HepG2 (cell line): ENCODE measurements at regions not wholly inside any gene's neighbourhood (a gene's known extent, or its start where the extent isn't known, plus 50 kb on each side); places are given as distances from the start of the nearest gene placed in this dataset.

ENCODE experiments used
- ATRX ChIP-seq: sonication (generic); formaldehyde crosslinking; IDR thresholded peaks from 2 replicates; pipeline ENCODE4 v1.4.0; 2020; ENCODE audit warnings: missing genetic modification reagents, borderline replicate concordance
- ISL2 ChIP-seq: sonication (generic); formaldehyde crosslinking; IDR thresholded peaks from 2 replicates; pipeline ENCODE4 v1.5.0; 2020; ENCODE audit warnings: missing genetic modification reagents
- MAFF ChIP-seq: IDR thresholded peaks from 2 replicates; pipeline ENCODE4 v1.6.1; 2011; ENCODE audit warnings: low read depth, low read length, improper control_type of control experiment
- NFYC ChIP-seq: IDR thresholded peaks from 2 replicates; pipeline ENCODE4 v1.6.1; 2016; ENCODE audit warnings: missing genetic modification reagents, missing compliant biosample characterization
- ZBED4 ChIP-seq: sonication (generic); formaldehyde crosslinking; IDR thresholded peaks from 2 replicates; pipeline ENCODE4 v1.4.0; 2020; ENCODE audit warnings: missing genetic modification reagents, borderline replicate concordance
- ZNF276 ChIP-seq: sonication (generic); formaldehyde crosslinking; IDR thresholded peaks from 2 replicates; pipeline ENCODE4 v1.4.0; 2020; ENCODE audit warnings: mild to moderate bottlenecking, low read depth, missing genetic modification reagents
- ZNF629 ChIP-seq: sonication (generic); formaldehyde crosslinking; conservative IDR thresholded peaks from 2 replicates; pipeline ENCODE4 v1.5.0; 2020; ENCODE audit warnings: missing genetic modification reagents
- ZNF652 ChIP-seq: IDR thresholded peaks from 2 replicates; pipeline ENCODE4 v1.6.1; 2016; ENCODE audit warnings: low read depth, borderline replicate concordance
- TF ChIP-seq, protein P1 (sequence below): sonication (generic); formaldehyde crosslinking; IDR thresholded peaks from one replicate; pipeline ENCODE4 v1.5.1; 2020; ENCODE audit warnings: mild to moderate bottlenecking, missing genetic modification reagents; ENCODE audit errors: not compliant biosample characterization
- TF ChIP-seq, protein P2 (sequence below): sonication (generic); formaldehyde crosslinking; conservative IDR thresholded peaks from 2 replicates; pipeline ENCODE4 v1.4.0; 2020; ENCODE audit warnings: missing genetic modification reagents
- TF ChIP-seq, protein P3 (sequence below): sonication (generic); formaldehyde crosslinking; IDR thresholded peaks from 2 replicates; pipeline ENCODE4 v1.5.0; 2020; ENCODE audit warnings: missing genetic modification reagents

- TF ChIP-seq, protein P1, sequence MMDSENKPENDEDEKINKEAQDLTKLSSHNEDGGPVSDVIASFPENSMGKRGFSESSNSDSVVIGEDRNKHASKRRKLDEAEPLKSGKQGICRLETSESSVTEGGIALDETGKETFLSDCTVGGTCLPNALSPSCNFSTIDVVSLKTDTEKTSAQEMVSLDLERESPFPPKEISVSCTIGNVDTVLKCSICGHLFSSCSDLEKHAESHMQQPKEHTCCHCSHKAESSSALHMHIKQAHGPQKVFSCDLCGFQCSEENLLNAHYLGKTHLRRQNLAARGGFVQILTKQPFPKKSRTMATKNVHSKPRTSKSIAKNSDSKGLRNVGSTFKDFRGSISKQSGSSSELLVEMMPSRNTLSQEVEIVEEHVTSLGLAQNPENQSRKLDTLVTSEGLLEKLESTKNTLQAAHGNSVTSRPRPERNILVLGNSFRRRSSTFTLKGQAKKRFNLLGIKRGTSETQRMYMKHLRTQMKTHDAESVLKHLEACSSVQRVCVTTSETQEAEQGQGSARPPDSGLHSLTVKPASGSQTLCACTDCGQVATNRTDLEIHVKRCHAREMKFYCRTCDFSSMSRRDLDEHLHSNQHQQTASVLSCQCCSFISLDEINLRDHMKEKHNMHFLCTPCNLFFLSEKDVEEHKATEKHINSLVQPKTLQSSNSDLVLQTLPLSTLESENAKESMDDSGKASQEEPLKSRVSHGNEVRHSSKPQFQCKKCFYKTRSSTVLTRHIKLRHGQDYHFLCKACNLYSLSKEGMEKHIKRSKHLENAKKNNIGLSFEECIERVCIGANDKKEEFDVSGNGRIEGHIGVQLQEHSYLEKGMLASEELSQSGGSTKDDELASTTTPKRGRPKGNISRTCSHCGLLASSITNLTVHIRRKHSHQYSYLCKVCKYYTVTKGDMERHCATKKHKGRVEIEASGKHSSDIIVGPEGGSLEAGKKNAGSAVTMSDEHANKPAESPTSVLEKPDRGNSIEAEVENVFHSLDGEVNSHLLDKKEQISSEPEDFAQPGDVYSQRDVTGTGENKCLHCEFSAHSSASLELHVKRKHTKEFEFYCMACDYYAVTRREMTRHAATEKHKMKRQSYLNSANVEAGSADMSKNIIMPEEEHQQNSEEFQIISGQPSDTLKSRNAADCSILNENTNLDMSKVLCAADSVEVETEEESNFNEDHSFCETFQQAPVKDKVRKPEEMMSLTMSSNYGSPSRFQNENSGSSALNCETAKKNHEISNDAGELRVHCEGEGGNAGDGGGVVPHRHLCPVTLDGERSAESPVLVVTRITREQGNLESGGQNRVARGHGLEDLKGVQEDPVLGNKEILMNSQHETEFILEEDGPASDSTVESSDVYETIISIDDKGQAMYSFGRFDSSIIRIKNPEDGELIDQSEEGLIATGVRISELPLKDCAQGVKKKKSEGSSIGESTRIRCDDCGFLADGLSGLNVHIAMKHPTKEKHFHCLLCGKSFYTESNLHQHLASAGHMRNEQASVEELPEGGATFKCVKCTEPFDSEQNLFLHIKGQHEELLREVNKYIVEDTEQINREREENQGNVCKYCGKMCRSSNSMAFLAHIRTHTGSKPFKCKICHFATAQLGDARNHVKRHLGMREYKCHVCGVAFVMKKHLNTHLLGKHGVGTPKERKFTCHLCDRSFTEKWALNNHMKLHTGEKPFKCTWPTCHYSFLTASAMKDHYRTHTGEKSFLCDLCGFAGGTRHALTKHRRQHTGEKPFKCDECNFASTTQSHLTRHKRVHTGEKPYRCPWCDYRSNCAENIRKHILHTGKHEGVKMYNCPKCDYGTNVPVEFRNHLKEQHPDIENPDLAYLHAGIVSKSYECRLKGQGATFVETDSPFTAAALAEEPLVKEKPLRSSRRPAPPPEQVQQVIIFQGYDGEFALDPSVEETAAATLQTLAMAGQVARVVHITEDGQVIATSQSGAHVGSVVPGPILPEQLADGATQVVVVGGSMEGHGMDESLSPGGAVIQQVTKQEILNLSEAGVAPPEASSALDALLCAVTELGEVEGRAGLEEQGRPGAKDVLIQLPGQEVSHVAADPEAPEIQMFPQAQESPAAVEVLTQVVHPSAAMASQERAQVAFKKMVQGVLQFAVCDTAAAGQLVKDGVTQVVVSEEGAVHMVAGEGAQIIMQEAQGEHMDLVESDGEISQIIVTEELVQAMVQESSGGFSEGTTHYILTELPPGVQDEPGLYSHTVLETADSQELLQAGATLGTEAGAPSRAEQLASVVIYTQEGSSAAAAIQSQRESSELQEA (CRISPR knock-in tag), result no peak
- TF ChIP-seq ZNF629 (CRISPR knock-in tag) (no peak), ZNF652 (CRISPR knock-in tag) (no peak), ISL2 (no peak), MAFF (no peak), ZNF276 (CRISPR knock-in tag) (no peak), ZBED4 (CRISPR knock-in tag) (no peak), ATRX (CRISPR knock-in tag) (no peak), NFYC (no peak)
- TF ChIP-seq, protein P2, sequence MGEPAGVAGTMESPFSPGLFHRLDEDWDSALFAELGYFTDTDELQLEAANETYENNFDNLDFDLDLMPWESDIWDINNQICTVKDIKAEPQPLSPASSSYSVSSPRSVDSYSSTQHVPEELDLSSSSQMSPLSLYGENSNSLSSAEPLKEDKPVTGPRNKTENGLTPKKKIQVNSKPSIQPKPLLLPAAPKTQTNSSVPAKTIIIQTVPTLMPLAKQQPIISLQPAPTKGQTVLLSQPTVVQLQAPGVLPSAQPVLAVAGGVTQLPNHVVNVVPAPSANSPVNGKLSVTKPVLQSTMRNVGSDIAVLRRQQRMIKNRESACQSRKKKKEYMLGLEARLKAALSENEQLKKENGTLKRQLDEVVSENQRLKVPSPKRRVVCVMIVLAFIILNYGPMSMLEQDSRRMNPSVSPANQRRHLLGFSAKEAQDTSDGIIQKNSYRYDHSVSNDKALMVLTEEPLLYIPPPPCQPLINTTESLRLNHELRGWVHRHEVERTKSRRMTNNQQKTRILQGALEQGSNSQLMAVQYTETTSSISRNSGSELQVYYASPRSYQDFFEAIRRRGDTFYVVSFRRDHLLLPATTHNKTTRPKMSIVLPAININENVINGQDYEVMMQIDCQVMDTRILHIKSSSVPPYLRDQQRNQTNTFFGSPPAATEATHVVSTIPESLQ (CRISPR knock-in tag), result no peak
- TF ChIP-seq, protein P3, sequence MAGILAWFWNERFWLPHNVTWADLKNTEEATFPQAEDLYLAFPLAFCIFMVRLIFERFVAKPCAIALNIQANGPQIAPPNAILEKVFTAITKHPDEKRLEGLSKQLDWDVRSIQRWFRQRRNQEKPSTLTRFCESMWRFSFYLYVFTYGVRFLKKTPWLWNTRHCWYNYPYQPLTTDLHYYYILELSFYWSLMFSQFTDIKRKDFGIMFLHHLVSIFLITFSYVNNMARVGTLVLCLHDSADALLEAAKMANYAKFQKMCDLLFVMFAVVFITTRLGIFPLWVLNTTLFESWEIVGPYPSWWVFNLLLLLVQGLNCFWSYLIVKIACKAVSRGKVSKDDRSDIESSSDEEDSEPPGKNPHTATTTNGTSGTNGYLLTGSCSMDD (CRISPR knock-in tag), result no peak
Measured at GRCh38 chr1:175802407-175803123, 59.2 kb upstream of the TNR start (continued).
